SK-MEL-5 (cell line): ENCODE measurements at regions not wholly inside any gene's neighbourhood (a gene's known extent, or its start where the extent isn't known, plus 50 kb on each side); places are given as distances from the start of the nearest gene placed in this dataset.
"Not testable (repeated sequence)": the region's sequence is repeated elsewhere in the genome, so short reads cannot be mapped to it uniquely, and the experiment has no call there.

ENCODE experiments used
- DNase-seq: peaks from one replicate; pipeline ENCODE4 v3.0.0-alpha.2; 2016; ENCODE audit warnings: low read depth, low spot score
- in situ Hi-C: cut with HindIII; loops from 2 replicates; pipeline ENCODE4 v1.10.0; 2016; ENCODE audit warnings: low sequenced_read_pairs, high pct_unique_total_duplicates, low pct_unique_long_range_greater_than_20kb

DNA sequence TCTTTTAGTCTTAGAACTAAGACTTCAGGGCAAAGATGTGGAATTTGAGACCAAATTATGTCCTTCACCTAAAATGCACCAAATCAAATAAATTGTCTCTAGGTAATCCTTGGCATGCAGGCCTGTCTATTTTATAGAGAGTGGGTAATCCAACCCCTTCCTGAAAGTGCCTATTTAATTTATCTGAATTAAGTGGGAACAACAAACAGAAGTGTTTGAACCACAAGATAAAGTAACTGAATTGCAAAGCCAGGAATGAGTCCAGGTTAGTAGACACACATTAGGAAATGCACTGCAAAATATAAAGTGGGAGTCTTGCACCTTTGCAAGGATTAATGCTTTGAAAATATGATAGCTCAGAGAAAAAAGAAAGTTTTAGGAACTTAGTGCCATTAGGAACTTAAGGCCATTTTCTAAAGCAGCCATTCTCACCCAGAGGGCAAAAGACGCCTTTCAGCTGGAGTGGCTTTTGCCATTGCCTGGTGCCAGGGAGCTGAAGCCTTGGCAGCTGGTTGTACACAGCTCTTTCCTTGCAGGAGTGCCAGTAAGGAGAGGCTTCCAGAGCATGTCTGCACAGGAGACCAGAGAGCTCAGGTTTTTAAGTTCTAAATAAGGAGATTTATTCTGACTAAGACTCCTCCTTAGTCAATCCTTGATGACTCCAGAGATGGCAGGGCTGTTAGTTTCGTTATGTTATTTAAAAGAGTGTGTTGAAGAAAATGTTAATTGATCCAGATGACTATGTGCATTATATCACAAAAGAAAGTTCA, 151.7 kb upstream of the ELL2 start:
- in situ Hi-C loops: no loop called here
- no peak for DNase-seq

DNA sequence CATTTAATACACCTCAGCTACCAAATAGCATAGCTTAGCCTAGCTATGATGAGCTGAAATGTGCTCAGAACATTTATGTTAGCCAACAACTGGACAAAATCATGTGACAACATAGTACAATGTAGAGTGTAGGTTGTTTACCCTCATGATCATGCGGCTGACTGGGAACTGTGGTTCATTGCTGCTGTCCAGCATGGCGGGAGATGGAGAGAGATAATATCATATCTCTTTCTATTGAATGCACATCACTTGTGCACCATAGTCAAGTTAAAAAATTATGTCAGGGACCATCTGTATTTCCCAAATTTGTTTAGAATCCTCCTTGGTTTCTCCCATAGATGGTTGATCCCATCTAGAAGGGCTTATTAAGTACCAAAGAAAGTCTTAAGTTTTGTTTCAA, 151.1 kb upstream of the ELL2 start:
- DNase-seq: no peak
- in situ Hi-C loops: no loop called here

DNA sequence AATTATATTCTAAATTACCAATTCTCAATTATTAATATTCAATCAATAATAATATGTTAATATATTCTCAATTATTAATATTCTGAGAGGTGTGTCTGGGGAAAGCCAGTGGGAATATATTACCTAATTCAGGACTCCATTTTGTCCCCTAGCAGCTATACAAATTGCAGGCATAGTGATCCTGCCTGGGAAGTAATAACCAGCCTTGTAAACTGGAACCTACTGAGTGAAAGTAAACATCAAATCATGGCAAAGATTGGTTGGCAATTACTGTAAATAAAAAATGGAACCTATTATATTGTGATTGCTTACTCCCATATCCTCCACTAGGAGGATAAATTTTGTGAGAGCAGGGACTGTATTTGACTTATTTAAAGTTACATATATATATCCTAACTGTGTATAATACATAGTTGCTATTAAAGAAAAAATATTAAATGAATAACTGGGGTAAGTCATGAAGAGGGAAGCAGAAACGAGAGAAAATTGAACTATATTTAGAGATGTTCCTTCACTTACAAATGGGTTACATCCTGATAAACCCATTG, 150.5 kb upstream of the ELL2 start:
- in situ Hi-C loops: no loop called here
- no peak for DNase-seq

DNA sequence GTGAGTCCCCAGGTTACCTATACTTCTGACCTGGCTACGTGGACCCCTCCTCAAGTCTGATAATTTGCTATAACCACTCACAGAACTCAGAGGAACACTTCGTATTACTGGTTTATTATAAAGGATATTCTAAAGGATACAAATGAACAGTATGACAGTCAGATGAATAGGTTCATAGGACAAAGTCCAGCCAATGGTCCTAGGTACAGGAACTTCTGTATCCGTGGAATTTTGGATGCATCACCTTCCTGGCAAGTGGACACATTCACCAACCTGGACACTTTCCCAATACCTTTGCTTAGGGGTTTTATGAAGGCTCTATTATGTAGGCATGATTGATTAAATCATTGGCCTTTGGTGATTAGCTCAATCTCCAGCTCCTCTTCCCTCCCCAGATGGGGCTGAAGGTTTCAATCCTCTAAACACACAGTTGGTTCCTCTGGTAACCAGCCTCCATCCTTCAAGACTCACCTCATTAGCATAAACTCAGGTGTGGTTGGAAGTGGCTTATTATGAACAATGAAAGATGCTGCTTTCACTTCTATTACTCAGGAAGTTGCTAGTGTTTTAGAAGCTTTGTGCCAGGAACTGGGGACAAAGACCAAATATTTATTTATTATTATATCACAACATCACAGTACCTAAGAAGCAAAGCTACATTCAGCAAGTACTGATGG, 149.6 kb upstream of the ELL2 start:
- DNase-seq: no peak
- in situ Hi-C loops: no loop called here

DNA sequence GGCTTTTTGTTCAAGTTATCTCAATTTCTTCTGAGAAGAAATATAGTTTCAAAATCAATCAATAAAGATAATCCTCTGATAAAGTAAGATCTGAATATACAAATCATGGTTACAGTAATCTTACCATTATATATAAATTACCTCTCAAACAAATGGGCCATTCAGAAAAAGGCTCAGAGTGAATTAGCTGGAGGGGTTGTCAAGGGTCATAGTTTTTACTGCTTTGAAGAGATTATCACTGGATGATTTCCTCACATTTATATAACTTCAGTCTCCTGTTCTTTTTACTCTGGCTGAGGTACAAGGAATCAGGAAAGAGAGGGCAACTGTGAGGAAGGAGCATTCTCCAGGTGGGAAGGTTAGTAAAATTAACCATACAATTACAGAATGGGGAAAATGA, 148.6 kb upstream of the ELL2 start:
- no peak for DNase-seq

DNA sequence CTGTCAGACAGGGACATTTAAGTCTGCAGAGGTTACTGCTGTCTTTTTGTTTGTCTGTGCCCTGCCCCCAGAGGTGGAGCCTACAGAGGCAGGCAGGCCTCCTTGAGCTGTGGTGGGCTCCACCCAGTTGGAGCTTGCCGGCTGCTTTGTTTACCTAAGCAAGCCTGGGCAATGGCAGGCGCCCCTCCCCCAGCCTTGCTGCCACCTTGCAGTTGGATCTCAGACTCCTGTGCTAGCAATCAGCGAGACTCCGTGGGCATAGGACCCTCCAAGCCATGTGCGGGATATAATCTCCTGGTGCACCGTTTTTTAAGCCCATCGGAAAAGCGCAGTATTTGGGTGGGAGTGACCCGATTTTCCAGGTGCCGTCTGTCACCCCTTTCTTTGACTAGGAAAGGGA, 147.0 kb upstream of the ELL2 start:
- in situ Hi-C loops, DNase-seq: not testable (repeated sequence)

More for the DNA sequence above, 148.6 kb upstream of the ELL2 start:
- in situ Hi-C loops: no loop called here

DNA sequence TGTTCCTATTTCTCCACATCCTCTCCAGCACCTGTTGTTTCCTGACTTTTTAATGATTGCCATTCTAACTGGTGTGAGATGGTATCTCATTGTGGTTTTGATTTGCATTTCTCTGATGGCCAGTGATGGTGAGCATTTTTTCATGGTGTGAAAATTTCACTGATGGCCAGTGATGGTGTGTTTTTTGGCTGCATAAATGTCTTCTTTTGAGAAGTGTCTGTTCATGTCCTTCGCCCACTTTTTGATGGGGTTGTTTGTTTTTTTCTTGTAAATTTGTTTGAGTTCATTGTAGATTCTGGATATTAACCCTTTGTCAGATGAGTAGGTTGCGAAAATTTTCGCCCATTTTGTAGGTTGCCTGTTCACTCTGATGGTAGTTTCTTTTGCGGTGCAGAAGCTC, 142.2 kb upstream of the ELL2 start:
- in situ Hi-C loops, DNase-seq: not testable (repeated sequence)

DNA sequence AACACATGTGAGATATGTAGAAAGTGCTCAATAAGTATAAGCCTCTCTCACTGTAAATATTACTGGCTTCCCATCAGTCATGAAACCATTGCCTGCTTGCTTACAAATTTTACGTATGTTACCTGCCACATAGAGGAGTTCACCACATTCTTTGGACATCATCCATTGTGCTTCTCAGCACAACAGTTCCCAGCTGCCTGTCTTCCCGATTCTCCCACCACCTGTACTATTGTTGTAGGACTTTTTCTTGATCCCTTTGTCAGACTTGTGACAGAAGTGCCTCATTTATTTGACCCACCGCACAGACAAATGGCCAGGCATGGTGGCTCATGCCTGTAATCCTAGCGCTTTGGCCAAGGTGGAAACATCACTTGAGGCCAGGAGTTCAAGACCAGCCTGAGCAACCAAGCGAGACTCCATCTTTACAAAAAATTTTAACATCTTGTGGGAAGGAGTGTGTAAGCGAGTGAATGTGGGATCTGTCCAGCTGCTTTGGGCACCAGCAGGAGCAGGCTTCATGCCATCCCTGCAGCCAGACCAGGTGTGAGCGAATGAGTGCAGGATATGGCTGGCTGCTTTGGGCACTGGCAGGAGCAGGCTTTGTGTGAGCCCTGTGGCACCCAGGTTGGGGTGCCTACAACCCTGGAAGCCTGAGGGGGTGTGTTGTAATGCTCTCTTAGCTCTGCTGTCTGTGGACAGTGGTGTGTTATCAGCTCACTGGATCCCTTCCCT, 139.9 kb upstream of the ELL2 start:
- in situ Hi-C loops: no loop called here
- DNase-seq: no peak

DNA sequence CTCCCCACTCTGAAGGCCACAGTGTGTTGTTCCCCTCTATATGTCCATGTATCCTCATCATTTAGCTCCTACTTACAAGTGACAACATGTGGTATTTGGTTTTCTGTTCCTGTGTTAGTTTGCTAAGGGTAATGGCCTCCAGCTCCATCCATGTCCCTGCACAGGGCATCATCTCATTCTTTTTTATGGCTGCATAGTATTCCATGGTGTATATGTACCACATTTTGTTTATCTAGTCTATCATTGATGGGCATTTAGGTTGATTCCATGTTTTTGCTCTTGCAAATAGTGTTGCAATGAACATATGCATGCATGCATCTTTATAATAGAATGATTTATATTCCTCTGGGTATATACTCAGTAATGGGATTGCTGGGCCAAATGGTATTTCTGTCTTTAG, 135.8 kb upstream of the ELL2 start:
- DNase-seq, in situ Hi-C loops: not testable (repeated sequence)

DNA sequence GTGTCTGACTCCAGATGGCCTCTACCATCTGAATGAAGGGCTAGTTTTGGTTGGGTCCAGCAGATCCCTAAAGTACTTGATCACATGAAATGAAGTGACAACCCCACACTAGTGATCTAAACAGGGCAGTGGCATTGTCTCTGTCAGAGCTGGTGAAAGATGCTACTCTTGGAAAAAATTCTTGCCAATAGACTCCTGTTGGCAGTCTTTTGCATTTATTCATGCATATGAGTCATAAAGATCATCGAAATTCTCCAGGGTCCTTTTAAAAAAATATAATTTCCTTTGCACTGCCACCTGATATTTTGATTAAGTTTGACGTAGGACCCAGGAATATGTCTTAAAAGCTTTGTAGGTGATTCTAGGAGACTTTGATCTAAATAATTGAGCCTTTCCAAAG, 135.1 kb upstream of the ELL2 start:
- no peak for DNase-seq
- in situ Hi-C loops: no loop called here

DNA sequence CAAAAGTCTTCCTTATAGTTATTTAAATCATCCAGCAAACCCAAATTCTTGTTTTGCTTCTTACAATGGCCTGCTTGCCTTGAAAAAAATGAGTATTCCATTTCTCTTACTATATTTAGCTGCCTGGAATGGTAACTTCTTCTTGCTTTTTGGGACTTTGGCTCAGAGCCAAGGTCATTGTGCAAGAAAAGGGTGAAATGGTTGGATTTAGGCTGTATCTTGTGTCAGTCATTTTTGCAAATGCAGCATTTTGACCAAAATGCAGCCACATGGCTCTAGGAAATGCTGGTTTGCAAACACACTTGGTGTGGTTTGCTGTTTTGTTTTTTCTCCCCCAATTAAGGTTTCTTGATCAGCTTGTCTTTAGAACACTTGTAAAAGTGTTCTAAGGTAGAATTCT, 133.3 kb upstream of the ELL2 start:
- no peak for DNase-seq
- in situ Hi-C loops: no loop called here

DNA sequence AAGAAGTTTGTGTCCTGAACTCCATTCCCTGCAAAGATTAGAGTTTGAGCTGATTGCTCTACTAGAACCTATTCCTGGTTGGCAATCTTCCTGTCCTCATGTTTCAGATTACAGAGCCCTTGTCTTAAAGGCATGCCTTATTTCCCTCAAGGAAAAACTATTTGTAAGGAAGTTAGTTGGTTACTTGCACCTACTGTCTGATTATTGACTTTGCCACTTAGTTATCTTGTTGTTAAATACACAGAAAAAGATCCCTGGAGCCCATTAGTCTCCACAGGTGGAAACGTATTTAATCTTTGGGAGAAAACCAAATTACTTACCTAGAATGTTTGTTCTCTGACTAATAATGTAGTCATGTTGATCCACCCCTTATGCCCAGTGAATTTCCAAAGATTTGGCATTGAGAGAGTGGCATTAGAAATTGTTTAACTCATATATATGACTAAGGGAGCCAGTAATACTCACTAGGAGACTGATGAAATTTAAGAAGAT, 132.3 kb upstream of the ELL2 start:
- in situ Hi-C loops: no loop called here
- no peak for DNase-seq

DNA sequence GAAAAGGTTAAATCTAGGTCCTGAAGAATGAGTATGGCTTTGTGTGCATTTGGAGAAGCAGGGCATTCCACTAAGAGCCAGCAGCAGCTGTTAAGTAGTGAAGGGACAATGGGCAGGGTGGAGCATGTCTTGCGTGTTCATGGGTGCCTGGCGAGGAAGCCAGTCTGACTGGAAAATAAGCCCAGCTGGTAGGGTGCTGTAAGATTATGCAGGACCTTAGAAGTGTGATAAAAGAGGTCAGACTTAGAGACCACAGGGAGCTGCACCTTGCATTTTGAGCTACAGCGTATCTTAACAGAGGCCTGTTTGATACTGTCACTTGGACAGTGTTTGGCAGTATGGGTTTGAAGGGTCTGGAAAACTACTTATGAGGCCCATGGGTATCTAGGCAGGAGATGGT, 131.7 kb upstream of the ELL2 start:
- DNase-seq: no peak
- in situ Hi-C loops: no loop called here

DNA sequence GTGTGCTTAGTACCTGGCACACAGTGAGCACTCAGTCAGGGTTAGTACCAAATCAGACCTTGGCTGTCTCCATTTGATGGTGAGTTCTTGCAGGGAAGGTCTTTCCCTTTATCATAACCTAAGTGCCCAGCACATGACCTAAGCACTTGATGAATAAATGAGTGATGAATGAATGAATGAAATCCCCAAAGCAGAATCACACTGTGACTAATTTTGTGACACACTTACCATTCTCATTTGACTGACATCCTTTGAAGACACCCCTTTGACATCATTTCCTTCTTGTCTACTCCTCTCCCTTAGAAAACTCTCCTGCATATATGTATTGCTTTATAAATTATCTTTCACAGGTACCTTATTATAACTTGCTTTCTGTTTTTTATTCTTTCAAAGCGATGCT, 130.2 kb upstream of the ELL2 start:
- in situ Hi-C loops: no loop called here
- no peak for DNase-seq

DNA sequence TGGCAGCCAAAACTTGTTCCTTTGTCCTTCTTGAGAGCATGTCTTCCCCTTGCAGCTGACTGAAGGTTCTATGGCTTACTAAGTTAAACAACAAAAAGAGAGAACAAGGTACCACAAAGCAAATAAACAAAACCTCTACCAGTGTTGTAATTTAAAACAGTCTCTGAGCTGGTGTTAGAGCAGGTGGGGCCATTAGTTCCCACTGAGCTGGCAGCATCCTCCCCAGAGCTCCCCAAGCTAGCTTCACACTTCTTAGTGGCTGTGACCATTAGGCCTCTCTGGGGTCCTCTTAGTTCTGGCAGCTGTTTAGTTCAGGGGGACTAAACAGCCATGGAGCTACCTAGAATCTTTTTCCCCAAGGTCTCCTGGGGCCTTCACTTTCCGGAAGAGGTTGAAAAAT, 128.6 kb upstream of the ELL2 start:
- DNase-seq: no peak
- in situ Hi-C loops: no loop called here

DNA sequence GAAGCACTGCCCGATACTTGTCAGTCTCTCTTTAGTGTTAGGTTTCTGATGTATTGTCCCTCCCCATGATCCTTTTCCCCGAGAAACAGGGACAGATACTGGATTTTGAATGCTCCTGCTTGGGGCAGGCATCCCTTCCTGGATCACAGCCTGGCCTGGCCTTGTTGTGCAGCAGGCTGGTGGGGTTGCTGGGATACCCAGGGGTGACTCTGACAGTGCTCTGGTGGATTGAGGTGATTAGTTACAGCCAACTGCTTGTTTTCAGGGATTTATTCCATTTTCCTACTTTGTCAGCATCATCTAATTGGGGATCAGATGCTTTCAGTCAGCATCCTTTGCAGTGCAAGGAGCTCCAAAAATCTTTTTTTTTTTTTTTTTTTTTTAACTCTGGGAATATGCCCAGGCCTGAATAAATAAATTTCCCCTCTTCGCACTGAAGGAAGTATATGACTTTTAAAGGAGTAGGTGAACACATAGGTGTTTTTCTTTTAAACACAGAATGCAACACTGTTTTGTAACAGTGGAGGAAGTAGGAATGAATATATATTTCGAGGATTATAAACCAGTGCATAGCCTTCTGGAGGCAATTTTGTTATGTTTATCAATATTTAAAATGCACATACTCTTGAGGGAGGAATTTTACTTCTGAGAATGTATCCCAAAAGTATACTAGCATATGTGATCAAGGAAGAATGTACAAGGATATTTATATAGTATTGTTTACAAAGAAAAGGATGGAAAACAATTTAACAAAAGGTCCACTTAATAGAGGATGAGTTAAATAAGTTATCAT, 127.3 kb upstream of the ELL2 start:
- in situ Hi-C loops: no loop called here
- no peak for DNase-seq

DNA sequence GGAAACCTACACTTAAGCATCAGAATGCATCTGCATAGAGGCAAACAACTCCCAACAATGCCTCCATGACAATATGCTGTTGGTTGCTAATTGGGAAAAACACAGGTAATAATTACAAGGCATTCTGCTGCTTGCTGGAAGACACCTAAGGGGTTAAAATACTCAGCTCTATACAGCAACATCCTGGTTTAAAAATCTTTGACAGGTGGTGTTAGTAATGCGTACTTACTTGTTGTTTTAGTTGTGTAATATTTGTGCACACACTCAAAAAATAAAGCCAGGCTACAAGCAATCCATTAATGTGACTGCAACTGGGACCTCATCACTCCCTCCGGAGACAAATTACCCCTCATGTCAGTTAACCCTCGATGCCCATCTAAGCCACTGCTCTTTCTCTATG, 126.3 kb upstream of the ELL2 start:
- in situ Hi-C loops: no loop called here
- DNase-seq: no peak
